GM23338 (cell line): ENCODE measurements at regions not wholly inside any gene's neighbourhood (a gene's known extent, or its start where the extent isn't known, plus 50 kb on each side); places are given as distances from the start of the nearest gene placed in this dataset.

Experiments used
- ATAC-seq: fragments of 200-7000 bp; cut with Tn5 transposase; 3 replicates; pipeline ENCODE4 v1.9.1; 2020
- DNase-seq: peaks from one replicate; pipeline ENCODE4 v3.0.0-alpha.2; 2015; ENCODE audit warnings: low spot score
- H2AFZ ChIP-seq: fragments of 200-600 bp; sonication (generic); 2 replicates; pipeline ENCODE4 v1.8.0; 2016; ENCODE audit warnings: antibody characterized with exemption, mild to moderate bottlenecking, moderate library complexity
- H3F3A ChIP-seq: fragments of 200-600 bp; sonication (generic); replicated peaks from 2 replicates; pipeline ENCODE4 v1.8.0; 2017; ENCODE audit warnings: antibody characterized with exemption, mixed run types, low read depth
- H3K27ac ChIP-seq: fragments of 200-600 bp; sonication (generic); 2 replicates; pipeline ENCODE4 v1.6.1; 2016; ENCODE audit warnings: low read depth
- H3K27me3 ChIP-seq: fragments of 200-600 bp; sonication (generic); 2 replicates; pipeline ENCODE4 v1.8.0; 2016; ENCODE audit warnings: mild to moderate bottlenecking, mixed run types, moderate library complexity; ENCODE audit not compliant: insufficient read depth
- H3K36me3 ChIP-seq: fragments of 200-600 bp; sonication (generic); 2 replicates; pipeline ENCODE4 v1.8.0; 2016; ENCODE audit warnings: mild to moderate bottlenecking; ENCODE audit not compliant: insufficient read depth
- H3K4me1 ChIP-seq: fragments of 200-600 bp; sonication (generic); 2 replicates; pipeline ENCODE4 v1.8.0; 2016; ENCODE audit warnings: mild to moderate bottlenecking, moderate library complexity; ENCODE audit not compliant: insufficient read depth
- H3K4me2 ChIP-seq: fragments of 200-600 bp; sonication (generic); 2 replicates; pipeline ENCODE4 v1.7.1; 2017; ENCODE audit warnings: mixed run types
- H3K4me3 ChIP-seq: fragments of 200-600 bp; sonication (generic); 2 replicates; pipeline ENCODE4 v1.6.1; 2016; ENCODE audit warnings: mixed run types
- H3K79me2 ChIP-seq: fragments of 200-600 bp; sonication (generic); replicated peaks from 2 replicates; pipeline ENCODE4 v1.8.0; 2017; ENCODE audit warnings: mild to moderate bottlenecking; ENCODE audit not compliant: insufficient read depth
- H3K9me2 ChIP-seq: fragments of 200-600 bp; sonication (generic); 2 replicates; pipeline ENCODE4 v1.8.0; 2017; ENCODE audit not compliant: insufficient read depth
- H4K20me1 ChIP-seq: fragments of 200-600 bp; sonication (generic); replicated peaks from 2 replicates; pipeline ENCODE4 v1.8.0; 2017; ENCODE audit warnings: mild to moderate bottlenecking; ENCODE audit not compliant: insufficient read depth
- H3K27ac Mint-ChIP-seq: 2 replicates; pipeline ENCODE4 v1.8.0; 2020; ENCODE audit warnings: inconsistent platforms, mild to moderate bottlenecking, moderate library complexity, mixed read lengths
- H3K27me3 Mint-ChIP-seq: 3 replicates; pipeline ENCODE4 v1.8.0; 2022; ENCODE audit warnings: low read depth, mild to moderate bottlenecking, moderate library complexity, mixed read lengths, inconsistent platforms; ENCODE audit not compliant: insufficient read depth, poor library complexity
- H3K36me3 Mint-ChIP-seq: 3 replicates; pipeline ENCODE4 v1.8.0; 2021; ENCODE audit warnings: low read depth, mild to moderate bottlenecking, inconsistent platforms, moderate library complexity, mixed read lengths
- H3K4me1 Mint-ChIP-seq: 3 replicates; pipeline ENCODE4 v1.8.0; 2020; ENCODE audit warnings: mild to moderate bottlenecking, inconsistent platforms, mixed read lengths
- H3K4me3 Mint-ChIP-seq: 3 replicates; pipeline ENCODE4 v1.8.0; 2021; ENCODE audit warnings: moderate library complexity, mild to moderate bottlenecking, inconsistent platforms, mixed read lengths
- H3K9me3 Mint-ChIP-seq: 3 replicates; pipeline ENCODE4 v1.8.0; 2020; ENCODE audit warnings: moderate library complexity, mild to moderate bottlenecking, inconsistent platforms, mixed read lengths
- CREB1 ChIP-seq: fragments of 250-450 bp; sonication (Bioruptor Pico); IDR thresholded peaks from 2 replicates; pipeline ENCODE4 v1.5.0; 2020; ENCODE audit warnings: low read depth, mild to moderate bottlenecking, moderate library complexity
- EZH2 ChIP-seq: fragments of 200-600 bp; sonication (generic); IDR thresholded peaks from one replicate; pipeline ENCODE4 v1.8.0; 2017; ENCODE audit warnings: antibody characterized with exemption, mild to moderate bottlenecking, low read depth; ENCODE audit not compliant: unreplicated experiment
- EZH2phosphoT487 ChIP-seq: fragments of 200-600 bp; sonication (generic); IDR thresholded peaks from one replicate; pipeline ENCODE4 v1.8.1; 2018; ENCODE audit warnings: antibody characterized with exemption; ENCODE audit not compliant: unreplicated experiment
- JUNB ChIP-seq: IDR thresholded peaks from one replicate; pipeline ENCODE4 v1.6.1; 2016; ENCODE audit warnings: antibody characterized with exemption; ENCODE audit not compliant: unreplicated experiment
- NANOG ChIP-seq: IDR thresholded peaks from 2 replicates; pipeline ENCODE4 v1.6.1; 2016; ENCODE audit warnings: antibody characterized with exemption, borderline replicate concordance
- POLR2AphosphoS5 ChIP-seq: IDR thresholded peaks from 2 replicates; pipeline ENCODE4 v1.6.1; 2016; ENCODE audit warnings: antibody characterized with exemption, low read depth
- STAT1 ChIP-seq: IDR thresholded peaks from one replicate; pipeline ENCODE4 v1.6.1; 2016; ENCODE audit warnings: antibody characterized with exemption; ENCODE audit not compliant: unreplicated experiment
- ZNF114 ChIP-seq: fragments of 250-450 bp; sonication (Bioruptor Pico); IDR thresholded peaks from 2 replicates; pipeline ENCODE4 v1.5.0; 2020; ENCODE audit warnings: mild to moderate bottlenecking, moderate library complexity
- TF ChIP-seq, protein P1 (sequence below), 2 experiments: fragments of 200-600 bp in 1 of 2; sonication (generic) in 1 of 2; conservative IDR thresholded peaks; 2 replicates each; pipeline versions ENCODE4 v1.5.1 to v1.6.1; 2016 to 2017; ENCODE audit warnings: antibody characterized with exemption in 2 of 2, low read depth in 2 of 2, mild to moderate bottlenecking in 2 of 2, moderate library complexity in 1 of 2
- TF ChIP-seq, protein P2 (sequence below): IDR thresholded peaks from one replicate; pipeline ENCODE4 v1.6.1; 2018; ENCODE audit warnings: antibody characterized with exemption; ENCODE audit not compliant: unreplicated experiment
- TF ChIP-seq, protein P3 (sequence below): fragments of 250-450 bp; sonication (Bioruptor Pico); IDR thresholded peaks from 2 replicates; pipeline ENCODE4 v1.5.0; 2020; ENCODE audit warnings: mild to moderate bottlenecking, moderate library complexity

DNA sequence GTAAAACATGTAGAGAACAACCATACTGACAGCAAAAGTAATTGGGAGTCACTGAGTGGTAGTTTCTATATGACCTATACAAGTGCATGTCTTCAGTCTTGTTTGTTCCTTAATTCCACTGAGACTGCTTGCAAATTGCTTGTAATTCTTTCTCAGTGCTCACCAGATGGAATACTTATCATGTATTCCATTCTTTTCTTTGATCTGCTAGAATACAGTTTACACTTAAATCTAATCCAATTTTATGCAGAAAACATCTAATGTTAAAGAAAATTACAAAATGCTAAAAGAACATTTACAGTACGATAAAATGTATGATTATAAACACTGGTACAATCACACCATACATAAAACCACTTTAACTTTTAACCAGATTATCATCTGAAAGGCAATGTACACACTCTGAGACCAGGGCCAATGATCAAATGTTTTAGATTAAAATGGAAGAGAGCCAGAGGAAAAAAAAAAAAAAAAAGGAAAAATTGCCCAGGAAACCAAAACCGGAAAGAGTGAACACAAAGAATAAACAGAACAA is 741.4 kb downstream of the FAT4 start (continued):
- TF ChIP-seq, protein P1, sequence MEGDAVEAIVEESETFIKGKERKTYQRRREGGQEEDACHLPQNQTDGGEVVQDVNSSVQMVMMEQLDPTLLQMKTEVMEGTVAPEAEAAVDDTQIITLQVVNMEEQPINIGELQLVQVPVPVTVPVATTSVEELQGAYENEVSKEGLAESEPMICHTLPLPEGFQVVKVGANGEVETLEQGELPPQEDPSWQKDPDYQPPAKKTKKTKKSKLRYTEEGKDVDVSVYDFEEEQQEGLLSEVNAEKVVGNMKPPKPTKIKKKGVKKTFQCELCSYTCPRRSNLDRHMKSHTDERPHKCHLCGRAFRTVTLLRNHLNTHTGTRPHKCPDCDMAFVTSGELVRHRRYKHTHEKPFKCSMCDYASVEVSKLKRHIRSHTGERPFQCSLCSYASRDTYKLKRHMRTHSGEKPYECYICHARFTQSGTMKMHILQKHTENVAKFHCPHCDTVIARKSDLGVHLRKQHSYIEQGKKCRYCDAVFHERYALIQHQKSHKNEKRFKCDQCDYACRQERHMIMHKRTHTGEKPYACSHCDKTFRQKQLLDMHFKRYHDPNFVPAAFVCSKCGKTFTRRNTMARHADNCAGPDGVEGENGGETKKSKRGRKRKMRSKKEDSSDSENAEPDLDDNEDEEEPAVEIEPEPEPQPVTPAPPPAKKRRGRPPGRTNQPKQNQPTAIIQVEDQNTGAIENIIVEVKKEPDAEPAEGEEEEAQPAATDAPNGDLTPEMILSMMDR (conservative IDR thresholded peaks at IDR 0.05; ENCODE audit: low read depth in 2 of 2), result no peak
- TF ChIP-seq EZH2phosphoT487 (no peak), JUNB (no peak), EZH2 (no peak), POLR2AphosphoS5 (no peak)

DNA sequence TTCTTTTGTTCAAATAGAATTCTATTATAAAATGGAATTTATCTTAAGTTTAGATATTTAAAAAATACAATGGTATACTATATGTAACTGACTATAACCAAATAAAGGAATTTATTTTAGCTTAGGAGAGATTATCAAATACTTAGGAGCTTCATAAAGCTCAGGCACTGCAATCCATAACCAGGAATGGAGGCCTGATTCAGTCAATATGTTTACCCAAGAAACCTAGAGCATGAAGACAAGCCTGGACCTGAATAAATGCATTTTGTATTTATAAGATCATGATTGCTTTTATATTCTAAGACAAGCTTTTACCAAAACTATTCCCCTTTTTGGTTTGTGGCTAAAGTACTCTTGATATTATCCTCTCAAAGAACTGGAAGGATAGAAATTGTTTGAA is 742.6 kb downstream of the FAT4 start:
- Histone ChIP-seq H3K79me2 (no peaks in the 10 kb centered on the region), H3K4me1 (no peaks in the 10 kb centered on the region), H2AFZ (no peak overlapping the region), H3K36me3 (no peaks in the 10 kb centered on the region; the same call in 1 of the 2 replicates), H3K4me2 (no peak overlapping the region), H3K4me3 (no peak overlapping the region), H3K9me2 (0 out of 2 replicates have a peak, but pooled peaks cover 5% of the 10 kb centered on the region), H4K20me1 (no peaks in the 10 kb centered on the region), H3K27me3 (no peaks in the 10 kb centered on the region), H3K27ac (no peak overlapping the region), H3F3A (no peaks in the 10 kb centered on the region)
- no peaks in the 10 kb centered on the region for H3K27me3 Mint-ChIP-seq
- H3K4me1 Mint-ChIP-seq, result no peaks in the 10 kb centered on the region
- ATAC-seq (no peak), DNase-seq (no peak)
- no peak overlapping the region for H3K4me3 Mint-ChIP-seq
- no peak overlapping the region for H3K27ac Mint-ChIP-seq
- no peaks in the 10 kb centered on the region for H3K36me3 Mint-ChIP-seq
- no peaks in the 10 kb centered on the region; the same call in 2 of the 3 replicates for H3K9me3 Mint-ChIP-seq
- TF ChIP-seq STAT1 (no peak), POLR2AphosphoS5 (no peak), NANOG (no peak), EZH2 (no peak), ZNF114 (CRISPR knock-in tag) (no peak), JUNB (no peak), CREB1 (no peak)
- TF ChIP-seq, protein P1 (conservative IDR thresholded peaks at IDR 0.05; ENCODE audit: low read depth in 2 of 2), result no peak
- TF ChIP-seq, protein P2, sequence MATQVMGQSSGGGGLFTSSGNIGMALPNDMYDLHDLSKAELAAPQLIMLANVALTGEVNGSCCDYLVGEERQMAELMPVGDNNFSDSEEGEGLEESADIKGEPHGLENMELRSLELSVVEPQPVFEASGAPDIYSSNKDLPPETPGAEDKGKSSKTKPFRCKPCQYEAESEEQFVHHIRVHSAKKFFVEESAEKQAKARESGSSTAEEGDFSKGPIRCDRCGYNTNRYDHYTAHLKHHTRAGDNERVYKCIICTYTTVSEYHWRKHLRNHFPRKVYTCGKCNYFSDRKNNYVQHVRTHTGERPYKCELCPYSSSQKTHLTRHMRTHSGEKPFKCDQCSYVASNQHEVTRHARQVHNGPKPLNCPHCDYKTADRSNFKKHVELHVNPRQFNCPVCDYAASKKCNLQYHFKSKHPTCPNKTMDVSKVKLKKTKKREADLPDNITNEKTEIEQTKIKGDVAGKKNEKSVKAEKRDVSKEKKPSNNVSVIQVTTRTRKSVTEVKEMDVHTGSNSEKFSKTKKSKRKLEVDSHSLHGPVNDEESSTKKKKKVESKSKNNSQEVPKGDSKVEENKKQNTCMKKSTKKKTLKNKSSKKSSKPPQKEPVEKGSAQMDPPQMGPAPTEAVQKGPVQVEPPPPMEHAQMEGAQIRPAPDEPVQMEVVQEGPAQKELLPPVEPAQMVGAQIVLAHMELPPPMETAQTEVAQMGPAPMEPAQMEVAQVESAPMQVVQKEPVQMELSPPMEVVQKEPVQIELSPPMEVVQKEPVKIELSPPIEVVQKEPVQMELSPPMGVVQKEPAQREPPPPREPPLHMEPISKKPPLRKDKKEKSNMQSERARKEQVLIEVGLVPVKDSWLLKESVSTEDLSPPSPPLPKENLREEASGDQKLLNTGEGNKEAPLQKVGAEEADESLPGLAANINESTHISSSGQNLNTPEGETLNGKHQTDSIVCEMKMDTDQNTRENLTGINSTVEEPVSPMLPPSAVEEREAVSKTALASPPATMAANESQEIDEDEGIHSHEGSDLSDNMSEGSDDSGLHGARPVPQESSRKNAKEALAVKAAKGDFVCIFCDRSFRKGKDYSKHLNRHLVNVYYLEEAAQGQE, result no peak
- TF ChIP-seq, protein P3, sequence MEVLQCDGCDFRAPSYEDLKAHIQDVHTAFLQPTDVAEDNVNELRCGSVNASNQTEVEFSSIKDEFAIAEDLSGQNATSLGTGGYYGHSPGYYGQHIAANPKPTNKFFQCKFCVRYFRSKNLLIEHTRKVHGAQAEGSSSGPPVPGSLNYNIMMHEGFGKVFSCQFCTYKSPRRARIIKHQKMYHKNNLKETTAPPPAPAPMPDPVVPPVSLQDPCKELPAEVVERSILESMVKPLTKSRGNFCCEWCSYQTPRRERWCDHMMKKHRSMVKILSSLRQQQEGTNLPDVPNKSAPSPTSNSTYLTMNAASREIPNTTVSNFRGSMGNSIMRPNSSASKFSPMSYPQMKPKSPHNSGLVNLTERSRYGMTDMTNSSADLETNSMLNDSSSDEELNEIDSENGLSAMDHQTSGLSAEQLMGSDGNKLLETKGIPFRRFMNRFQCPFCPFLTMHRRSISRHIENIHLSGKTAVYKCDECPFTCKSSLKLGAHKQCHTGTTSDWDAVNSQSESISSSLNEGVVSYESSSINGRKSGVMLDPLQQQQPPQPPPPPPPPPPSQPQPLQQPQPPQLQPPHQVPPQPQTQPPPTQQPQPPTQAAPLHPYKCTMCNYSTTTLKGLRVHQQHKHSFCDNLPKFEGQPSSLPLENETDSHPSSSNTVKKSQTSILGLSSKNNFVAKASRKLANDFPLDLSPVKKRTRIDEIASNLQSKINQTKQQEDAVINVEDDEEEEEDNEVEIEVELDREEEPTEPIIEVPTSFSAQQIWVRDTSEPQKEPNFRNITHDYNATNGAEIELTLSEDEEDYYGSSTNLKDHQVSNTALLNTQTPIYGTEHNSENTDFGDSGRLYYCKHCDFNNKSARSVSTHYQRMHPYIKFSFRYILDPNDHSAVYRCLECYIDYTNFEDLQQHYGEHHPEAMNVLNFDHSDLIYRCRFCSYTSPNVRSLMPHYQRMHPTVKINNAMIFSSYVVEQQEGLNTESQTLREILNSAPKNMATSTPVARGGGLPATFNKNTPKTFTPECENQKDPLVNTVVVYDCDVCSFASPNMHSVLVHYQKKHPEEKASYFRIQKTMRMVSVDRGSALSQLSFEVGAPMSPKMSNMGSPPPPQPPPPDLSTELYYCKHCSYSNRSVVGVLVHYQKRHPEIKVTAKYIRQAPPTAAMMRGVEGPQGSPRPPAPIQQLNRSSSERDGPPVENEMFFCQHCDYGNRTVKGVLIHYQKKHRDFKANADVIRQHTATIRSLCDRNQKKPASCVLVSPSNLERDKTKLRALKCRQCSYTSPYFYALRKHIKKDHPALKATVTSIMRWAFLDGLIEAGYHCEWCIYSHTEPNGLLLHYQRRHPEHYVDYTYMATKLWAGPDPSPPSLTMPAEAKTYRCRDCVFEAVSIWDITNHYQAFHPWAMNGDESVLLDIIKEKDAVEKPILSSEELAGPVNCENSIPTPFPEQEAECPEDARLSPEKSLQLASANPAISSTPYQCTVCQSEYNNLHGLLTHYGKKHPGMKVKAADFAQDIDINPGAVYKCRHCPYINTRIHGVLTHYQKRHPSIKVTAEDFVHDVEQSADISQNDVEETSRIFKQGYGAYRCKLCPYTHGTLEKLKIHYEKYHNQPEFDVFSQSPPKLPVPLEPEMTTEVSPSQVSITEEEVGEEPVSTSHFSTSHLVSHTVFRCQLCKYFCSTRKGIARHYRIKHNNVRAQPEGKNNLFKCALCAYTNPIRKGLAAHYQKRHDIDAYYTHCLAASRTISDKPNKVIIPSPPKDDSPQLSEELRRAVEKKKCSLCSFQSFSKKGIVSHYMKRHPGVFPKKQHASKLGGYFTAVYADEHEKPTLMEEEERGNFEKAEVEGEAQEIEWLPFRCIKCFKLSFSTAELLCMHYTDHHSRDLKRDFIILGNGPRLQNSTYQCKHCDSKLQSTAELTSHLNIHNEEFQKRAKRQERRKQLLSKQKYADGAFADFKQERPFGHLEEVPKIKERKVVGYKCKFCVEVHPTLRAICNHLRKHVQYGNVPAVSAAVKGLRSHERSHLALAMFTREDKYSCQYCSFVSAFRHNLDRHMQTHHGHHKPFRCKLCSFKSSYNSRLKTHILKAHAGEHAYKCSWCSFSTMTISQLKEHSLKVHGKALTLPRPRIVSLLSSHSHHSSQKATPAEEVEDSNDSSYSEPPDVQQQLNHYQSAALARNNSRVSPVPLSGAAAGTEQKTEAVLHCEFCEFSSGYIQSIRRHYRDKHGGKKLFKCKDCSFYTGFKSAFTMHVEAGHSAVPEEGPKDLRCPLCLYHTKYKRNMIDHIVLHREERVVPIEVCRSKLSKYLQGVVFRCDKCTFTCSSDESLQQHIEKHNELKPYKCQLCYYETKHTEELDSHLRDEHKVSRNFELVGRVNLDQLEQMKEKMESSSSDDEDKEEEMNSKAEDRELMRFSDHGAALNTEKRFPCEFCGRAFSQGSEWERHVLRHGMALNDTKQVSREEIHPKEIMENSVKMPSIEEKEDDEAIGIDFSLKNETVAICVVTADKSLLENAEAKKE (CRISPR knock-in tag), result no peak
